ENCODE measurements at regions not wholly inside any gene's neighbourhood (a gene's known extent, or its start where the extent isn't known, plus 50 kb on each side); places are given as distances from the start of the nearest gene placed in this dataset.
A peak's percentile ranks its signal among the peaks of the same experiment; 100 is the strongest.

DNA sequence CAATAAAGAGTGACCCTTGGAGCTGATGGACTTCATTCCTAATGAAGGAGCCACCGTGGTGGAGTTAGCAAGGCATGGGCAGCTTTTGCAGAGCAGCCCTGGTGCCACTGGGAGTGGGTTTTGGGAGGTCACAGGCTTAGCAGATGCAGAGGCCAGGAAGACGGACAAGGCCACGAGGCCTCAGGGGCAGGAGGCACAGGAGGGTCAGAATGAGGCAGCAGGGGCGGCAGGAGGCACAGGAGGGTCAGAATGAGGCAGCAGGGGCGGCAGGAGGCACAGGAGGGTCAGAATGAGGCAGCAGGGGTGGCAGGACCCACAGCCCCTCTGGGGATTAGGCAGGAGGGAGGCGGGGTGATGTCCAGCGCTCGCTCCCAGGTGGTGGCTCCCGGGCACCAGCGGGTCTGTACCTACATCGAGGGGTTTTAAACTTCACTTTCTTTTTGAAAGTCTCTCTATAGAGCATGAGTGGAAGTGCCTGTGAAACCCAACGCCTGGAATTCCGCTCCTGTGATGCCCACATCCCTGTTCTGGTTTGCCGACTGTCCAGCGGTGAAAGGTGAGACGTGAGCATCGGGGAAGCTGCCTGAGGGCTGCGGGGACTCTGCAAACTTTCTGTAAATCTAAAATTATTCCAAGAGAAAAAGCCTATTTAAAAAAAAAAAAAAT is 521.6 kb downstream of the BRD1 start:
- H3K4me3 ChIP-seq (replicated peaks; ENCODE audit: low read depth, low read length) = no peak overlapping the region
- DNase-seq (ENCODE audit: extremely low read depth, low read depth) = no peak
- TF ChIP-seq, protein P1, sequence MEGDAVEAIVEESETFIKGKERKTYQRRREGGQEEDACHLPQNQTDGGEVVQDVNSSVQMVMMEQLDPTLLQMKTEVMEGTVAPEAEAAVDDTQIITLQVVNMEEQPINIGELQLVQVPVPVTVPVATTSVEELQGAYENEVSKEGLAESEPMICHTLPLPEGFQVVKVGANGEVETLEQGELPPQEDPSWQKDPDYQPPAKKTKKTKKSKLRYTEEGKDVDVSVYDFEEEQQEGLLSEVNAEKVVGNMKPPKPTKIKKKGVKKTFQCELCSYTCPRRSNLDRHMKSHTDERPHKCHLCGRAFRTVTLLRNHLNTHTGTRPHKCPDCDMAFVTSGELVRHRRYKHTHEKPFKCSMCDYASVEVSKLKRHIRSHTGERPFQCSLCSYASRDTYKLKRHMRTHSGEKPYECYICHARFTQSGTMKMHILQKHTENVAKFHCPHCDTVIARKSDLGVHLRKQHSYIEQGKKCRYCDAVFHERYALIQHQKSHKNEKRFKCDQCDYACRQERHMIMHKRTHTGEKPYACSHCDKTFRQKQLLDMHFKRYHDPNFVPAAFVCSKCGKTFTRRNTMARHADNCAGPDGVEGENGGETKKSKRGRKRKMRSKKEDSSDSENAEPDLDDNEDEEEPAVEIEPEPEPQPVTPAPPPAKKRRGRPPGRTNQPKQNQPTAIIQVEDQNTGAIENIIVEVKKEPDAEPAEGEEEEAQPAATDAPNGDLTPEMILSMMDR (IDR thresholded peaks at IDR 0.05; ENCODE audit: low read depth, low read length, missing control alignments) = no peak

DNA sequence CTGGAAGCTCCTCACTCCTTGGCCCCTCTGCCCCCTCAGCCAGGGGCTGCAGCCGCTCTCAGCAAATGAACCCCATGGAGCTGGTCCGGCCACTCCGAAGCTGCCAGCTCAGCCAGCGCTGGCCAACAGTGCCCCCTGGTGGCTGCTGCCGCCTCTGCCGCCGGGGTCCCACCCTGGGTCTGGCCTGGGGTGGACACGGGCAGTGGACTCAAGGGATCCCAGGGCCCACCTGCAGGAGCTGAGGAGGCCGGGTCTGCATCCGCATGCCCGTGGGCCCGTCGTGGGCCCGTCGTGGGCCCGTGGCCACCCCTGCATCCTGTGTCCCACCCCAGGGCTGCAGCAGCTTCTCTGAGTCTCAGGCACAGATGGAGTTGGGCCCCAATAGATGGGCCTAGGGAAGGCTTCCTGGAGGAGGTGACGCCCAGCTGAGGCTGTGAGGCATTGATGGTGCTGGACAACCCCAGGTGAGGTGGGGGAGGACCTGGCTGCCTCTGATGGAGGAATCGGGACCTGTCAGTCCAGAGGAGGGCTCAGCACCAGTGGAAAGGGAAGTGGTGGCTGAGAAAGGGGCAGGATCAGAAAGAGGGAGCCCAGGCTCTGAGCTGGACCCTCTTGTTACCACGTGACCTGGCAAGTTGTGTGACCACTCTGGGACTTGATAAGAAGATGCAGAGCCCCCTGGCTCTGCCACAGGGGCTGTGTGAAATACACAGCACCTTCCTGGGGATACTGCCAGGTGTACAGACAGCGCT is 522.3 kb downstream of the BRD1 start:
- no peak for DNase-seq (ENCODE audit: extremely low read depth, low read depth)
- H3K4me3 ChIP-seq (replicated peaks; ENCODE audit: low read depth, low read length) = no peak overlapping the region
- TF ChIP-seq, protein P1 (IDR thresholded peaks at IDR 0.05; ENCODE audit: low read depth, low read length, missing control alignments) = peak; percentile 22

DNA sequence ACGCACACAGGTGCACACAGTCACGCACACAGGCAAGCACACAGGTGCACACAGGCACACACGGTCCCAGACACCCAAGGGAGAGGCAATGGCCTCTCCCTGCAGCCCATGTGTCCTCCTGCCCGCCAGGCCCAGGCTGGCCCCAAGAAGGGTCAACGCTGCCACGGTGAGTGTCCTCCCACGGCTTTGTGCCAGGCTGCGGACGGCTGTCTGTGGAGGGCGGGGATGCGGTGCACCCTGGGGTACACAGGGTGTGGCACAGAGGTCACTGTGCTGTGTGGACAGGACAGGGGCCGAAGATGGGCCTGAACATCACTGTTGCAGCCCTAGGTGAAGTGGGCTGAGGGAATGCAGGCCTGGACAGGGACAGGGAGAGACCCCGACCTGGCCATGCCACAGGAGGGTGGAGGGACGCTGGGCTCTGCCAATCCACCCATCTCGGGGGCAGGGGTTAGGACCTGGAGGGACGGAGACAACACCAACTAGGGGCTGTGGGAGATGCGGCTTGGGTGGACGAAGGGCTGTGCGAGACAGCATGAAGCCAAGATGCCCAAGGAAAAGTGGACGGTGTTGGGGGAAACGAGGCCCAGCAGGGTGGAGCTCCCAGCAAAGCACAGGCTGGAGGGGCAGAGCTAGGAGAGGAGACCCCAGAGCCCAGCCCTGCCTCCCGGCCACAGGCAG is 523.8 kb downstream of the BRD1 start:
- TF ChIP-seq, protein P1 (IDR thresholded peaks at IDR 0.05; ENCODE audit: low read depth, low read length, missing control alignments) = no peak
- no peak overlapping the region for H3K4me3 ChIP-seq (replicated peaks; ENCODE audit: low read depth, low read length)
- DNase-seq (ENCODE audit: extremely low read depth, low read depth) = no peak

DNA sequence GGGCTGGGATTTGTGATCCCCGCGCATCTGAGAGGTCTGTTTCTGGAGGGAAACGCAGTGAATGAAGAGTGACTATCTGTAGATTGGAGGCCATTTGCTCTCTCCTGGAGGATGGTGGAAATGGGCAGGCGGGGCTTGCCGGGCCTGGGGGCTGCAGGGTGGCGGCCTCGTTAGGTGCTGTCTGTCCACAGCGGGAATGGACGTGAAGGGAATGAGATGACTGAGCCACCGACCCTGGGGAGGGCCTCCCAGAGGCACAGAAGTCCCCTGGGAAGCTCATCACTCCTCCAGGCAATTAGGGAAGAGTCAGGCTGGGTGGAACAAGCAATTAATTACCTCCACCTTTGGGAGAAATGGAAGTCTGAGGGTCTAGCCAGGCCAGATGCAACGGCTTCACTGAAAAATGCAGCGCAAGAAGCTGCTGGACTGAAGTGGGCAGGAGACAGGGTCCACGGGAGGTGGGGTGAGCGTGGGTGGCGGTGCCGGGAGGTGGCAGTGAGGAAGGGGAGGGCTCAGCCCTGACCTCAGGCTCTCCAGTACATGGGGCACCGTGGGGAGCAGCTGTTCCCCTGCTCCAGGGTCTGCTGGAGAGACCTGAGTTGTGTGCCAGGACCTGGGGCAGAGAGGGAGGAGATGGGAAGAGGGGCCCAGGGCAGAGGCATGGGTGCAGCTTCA is 524.5 kb downstream of the BRD1 start:
- no peak for DNase-seq (ENCODE audit: extremely low read depth, low read depth)
- TF ChIP-seq, protein P1 (IDR thresholded peaks at IDR 0.05; ENCODE audit: low read depth, low read length, missing control alignments) = no peak
- no peak overlapping the region for H3K4me3 ChIP-seq (replicated peaks; ENCODE audit: low read depth, low read length)

DNA sequence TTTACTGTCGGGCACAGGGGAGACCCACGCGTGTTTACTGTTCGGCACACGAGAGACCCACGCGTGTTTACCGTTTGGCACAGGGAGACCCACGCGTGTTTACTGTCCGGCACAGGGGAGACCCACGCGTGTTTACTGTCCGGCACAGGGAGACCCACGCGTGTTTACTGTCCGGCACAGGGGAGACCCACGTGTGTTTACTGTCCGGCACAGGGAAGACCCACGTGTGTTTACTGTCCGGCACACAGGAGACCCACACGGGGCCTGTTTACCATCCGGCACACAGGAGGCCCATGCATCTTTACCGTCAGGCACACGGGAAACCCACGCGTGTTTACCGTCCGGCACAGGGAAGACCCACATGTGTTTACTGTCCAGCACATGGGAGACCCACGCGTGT is 525.1 kb downstream of the BRD1 start:
- no peak overlapping the region for H3K4me3 ChIP-seq (replicated peaks; ENCODE audit: low read depth, low read length)
- no peak for DNase-seq (ENCODE audit: extremely low read depth, low read depth)
- TF ChIP-seq, protein P1 (IDR thresholded peaks at IDR 0.05; ENCODE audit: low read depth, low read length, missing control alignments) = no peak

DNA sequence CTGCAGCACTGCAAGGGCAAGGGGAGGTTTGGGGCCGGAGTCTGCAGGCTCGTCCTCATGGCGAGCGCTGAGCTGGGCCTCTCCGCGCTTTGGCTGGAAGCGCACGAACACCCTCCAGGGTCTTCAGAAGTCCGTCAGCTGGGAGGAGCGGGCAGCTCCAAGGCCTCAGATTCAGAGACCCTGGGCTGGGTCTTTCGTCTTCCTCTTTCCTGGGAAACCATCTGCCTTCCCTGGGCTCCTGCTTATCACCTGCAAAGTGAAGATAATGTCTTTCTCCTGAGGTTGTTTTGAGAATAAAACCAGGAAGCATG is 525.6 kb downstream of the BRD1 start:
- H3K4me3 ChIP-seq (replicated peaks; ENCODE audit: low read depth, low read length) = no peak overlapping the region
- DNase-seq (ENCODE audit: extremely low read depth, low read depth) = no peak
- TF ChIP-seq, protein P1 (IDR thresholded peaks at IDR 0.05; ENCODE audit: low read depth, low read length, missing control alignments) = no peak
